ENCODE measurements at regions not wholly inside any gene's neighbourhood (a gene's known extent, or its start where the extent isn't known, plus 50 kb on each side); places are given as distances from the start of the nearest gene placed in this dataset.

DNA sequence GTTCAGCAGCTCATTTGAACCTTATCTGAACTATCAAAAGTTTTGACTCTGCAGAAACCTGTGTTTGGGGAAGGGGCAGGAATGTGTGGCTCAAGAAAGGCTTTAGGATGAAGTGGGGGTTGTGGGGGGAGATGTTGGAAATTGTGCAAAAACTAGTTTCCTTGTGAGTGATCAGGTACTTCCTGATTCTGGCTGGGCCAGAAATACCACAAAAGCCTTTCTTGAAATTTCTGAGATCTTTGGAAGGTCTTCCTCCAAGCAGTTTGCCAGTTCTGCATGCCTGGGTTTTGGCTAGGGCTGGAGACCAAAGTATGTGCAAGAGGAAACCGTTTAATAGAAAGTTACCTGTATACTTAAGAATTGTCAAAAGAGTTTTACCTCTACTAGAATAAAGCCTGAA is 116.6 kb downstream of the BMP2 start:
- no peak for DNase-seq (ENCODE audit: low read depth in 2 of 2)

DNA sequence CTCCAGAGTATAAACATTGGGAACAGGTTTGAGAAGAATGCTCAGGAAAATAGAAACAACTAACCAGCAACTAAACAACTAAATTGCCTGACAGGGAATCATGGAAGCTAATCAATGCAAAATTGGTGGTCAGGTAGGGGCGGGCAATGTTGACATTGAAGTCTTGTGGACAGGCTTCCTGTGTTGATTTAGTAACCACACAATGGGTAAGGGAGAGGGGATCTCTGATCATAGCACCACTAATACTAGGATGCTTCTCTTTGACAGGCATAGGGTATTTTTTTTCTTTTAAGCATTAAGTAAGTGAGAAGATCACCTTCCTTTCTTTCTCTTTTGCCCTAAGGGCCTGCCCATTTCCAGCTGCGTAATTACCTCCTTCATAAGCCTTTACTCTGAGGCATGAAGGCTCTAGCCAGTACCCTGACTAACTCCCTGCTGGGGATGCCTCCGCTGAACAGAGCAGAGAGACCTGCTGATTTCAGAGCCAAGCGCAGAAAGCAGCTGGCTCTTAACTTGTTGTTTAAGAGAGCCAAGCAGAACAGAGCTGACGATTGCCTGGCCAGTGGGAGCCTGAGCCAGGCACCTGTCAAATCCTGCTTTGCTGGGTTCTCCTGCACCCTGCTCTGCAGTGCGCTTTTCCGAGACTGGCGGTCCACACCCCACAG is 118.7 kb downstream of the BMP2 start:
- DNase-seq (ENCODE audit: low read depth in 2 of 2), result no peak

DNA sequence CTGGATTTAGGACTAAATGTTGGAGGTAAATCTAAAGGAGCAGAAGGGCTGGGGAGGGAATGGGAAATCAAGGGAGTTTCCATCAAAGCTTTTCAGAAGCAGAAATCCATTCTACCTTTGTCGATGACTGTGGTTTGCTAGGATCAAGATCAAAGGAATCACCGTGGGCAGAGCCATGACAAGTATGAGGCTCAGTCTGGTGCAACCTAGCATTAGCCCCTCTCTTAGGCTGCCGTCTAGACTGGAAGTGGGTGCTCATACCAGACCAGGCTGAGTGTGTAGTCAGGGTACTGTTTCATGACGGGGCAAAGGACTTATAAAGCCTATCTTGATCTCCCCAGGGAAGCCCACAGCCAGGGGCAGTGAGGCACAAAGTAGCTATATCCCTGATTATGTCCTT is 120.5 kb downstream of the BMP2 start:
- DNase-seq (ENCODE audit: low read depth in 2 of 2), result no peak

DNA sequence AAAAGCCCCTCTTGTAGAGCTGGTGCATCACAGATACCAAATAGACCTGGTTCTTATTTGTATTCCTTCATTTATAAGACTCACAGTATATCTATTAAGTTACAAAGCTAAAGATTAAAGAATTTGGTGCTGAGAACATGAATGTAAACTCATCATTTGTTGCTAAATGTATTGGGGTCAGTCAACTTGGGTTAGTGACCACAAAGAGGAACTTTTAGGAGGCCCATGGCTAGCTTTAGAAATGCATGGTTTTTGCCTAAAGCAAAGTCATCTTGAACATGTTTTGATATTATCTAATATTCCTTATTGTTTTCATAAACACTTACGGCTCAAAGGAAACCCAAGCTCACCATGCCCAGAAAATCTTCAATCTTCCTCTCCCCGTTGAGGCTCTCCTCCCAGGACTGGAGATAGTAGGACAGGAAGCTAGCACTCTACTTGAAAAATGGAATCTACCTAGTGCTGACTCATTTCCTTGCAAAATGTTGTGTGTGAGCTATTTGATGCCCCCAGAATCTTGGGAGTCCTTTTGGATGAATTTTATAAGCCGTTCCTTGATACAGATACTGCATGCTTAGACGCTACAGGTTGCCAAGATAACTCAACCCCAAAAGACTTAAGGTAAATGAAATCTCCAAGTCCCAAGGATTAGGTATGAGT is 121.4 kb downstream of the BMP2 start:
- no peak for DNase-seq (ENCODE audit: low read depth in 2 of 2)

DNA sequence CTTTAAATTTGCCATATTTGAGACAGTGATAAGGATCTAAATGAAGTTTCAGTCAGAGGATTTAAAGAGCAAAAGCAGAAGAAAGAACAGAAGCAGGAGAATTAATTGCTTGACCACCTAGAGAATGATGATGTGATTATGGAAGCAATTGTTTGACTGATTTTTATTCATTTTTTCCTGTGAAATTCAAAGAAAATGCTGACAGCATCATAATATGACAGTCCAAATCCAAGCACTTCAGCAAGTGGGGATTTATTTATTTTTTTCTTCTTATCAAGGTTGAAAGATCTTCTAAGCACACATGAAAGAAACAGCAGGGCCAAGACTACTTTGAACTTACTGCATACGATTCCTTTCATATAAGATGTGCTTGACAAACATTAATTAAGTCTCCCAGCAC is 125.2 kb downstream of the BMP2 start:
- no peak for DNase-seq (ENCODE audit: low read depth in 2 of 2)

DNA sequence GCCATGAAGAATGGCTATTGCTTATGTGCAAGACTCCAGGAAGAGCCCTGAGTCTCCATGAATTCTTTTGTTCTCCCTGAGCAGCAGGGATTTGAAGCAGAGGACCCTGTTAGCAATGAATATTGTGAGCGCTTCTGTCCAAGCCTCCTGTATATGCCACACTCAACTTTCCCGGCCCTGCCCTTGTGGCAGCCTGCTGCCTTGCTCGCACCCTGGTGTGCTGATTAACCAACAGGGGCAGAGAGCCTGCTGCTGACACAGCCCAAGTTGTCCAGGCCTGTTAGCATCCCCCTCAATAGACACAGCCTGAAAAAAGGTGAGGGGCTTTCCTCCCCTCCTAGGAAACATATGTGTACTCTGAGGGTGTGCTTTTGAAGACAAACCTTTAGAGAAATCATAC is 131.4 kb downstream of the BMP2 start:
- no peak for DNase-seq (ENCODE audit: low read depth in 2 of 2)

DNA sequence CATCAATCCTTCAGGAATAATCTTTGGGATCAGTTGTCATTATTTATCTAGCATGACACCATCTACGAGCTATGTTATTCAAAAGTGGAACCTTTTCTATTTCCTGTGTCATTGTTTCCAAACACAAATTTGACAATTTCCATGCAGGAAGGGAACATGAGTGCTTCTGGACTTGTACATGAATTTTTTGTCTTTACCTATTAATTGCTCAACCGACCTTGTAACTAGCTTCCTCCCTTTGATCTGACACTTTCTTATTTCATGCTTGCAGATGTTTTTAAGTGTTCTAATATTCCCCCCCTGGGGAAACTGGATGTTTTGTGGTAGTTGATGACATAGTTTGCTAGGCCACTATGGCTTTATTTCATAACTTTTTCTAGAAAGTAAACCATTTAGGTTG is 139.4 kb downstream of the BMP2 start:
- no peak for DNase-seq (ENCODE audit: low read depth in 2 of 2)

DNA sequence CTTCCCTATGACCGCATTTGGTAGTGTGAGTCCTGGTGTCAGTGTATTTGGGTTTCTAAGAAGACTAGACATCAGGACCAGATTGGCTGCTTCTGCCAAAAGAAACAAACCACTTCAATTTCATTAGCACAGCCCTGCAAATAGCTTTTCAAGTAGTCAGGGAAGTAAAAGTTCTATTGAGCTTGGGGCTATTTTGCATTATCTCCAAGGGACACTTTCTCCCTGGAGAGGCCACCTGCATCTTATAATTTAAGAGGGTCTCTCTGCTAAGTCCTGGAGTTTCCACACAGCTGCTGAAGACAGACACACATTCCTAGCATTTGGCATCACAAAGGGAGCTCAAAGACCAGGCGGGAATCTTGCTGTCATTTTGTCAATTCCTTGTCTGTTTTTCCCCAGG is 141.2 kb downstream of the BMP2 start:
- DNase-seq (ENCODE audit: low read depth in 2 of 2), result no peak

DNA sequence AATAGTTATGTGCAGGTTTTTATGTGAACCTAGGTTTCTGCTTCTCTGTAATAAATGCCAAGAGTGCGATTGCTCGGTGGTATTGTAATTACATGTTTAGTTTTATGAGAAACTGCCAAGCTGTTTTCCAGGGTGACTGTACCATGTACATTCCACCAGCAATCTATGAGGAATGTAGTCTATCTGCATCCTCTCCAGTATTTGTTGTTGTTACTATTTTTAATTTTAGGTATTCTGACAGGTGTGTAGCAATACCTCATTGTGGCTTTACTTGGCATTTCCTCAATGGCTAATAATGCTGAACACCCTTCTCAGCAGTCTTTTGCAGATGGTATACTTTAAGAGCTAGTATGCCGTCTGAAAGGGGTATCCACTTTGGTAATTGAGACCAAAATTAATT is 142.1 kb downstream of the BMP2 start:
- DNase-seq (ENCODE audit: low read depth in 2 of 2), result no peak

DNA sequence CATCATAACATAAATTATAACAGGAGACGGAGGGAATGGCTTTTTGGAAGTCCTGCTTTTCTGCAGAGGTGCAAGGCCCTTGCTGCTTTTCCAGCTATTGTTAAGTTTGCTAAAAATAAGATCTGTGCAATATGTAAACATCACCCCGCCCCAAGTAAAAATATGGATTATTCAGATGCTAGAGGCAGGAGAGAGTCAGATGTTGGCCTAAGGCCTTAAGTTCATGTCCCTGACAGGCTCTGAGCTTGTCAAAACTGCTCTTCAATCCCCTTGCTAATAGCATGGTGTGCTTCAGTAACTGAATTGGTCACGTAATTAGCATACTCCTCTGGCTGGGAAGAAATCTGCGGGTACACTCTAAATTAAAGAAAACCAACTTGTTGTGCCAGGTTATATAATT is 147.5 kb downstream of the BMP2 start:
- DNase-seq (ENCODE audit: low read depth in 2 of 2), result no peak

DNA sequence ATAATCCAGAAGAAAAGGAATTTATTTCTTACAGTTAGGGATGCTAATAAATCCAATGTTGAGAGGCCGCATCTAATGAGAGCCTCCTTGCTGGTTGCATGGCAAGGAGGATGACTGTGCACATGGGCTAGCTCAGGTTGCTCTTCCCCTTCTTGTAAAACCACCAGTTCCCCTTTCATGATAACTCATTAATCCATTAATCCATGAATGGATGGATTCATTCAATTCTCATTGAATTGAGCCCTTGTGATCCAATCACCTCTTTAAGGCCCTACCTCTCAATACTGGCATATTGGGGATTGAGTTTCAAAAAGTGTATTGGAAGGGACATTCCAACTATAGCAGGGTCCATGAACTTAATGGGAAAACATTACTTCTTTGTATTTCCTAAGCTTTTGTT is 149.5 kb downstream of the BMP2 start:
- DNase-seq (ENCODE audit: low read depth in 2 of 2), result no peak

DNA sequence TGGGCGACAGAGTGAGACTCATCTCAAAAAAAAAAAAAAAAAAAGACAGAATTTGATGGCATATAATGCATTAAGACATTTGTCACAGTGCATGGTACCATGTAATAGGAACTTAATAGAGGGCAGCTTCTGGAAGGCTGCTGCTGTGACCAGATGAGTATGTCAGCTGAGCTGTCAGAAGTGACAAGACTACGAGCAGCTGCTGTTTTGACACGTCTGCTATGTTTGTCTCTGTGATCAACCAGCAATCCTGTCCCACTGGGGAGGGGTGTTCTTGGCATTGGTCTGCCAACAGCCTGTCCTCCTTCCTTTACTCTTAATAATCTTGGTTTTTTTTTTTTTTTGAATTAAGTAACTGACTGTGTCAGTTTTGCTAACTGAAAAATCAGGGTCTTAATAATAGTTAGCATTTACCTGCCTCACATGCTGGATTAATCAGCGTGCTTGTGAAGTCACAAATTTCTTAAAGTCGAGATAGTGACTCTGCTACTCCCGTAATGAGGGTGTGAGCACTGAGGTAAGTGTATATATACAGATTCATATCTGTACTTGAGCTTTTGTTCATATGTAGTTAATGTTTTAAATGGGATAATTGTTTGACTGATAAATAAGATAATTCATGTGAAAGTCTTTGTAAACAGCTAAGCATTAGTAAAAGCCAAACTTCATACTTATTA is 152.4 kb downstream of the BMP2 start:
- DNase-seq (ENCODE audit: low read depth in 2 of 2), result no peak

DNA sequence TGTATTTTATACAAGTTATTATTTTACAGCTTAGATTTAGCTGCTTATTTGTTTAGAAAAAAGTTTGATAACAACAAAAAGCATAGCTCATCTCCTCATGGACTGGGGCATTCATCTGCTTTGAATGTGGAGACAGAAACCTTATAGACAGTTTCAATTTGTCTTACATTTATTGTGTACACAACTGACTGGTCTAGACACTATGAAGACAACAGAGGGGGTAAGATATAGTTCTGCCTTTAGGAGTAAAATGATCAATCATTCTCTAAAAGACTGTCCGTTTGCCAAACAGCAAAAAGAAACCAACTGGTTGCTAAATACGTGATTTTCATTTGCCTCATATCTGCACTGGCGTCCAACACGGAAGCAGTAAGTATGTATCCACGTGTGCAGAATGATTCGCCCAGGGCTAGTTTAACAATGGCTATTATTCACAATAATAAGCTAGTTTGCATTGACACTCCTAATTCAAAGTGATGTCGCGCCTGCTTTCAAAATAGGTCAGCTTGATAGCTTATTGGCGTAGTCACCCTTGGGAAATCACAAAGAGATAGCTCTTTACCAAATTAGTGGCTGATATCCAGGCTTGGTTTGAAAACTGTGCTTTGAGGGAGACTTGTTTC is 153.6 kb downstream of the BMP2 start:
- no peak for DNase-seq (ENCODE audit: low read depth in 2 of 2)

DNA sequence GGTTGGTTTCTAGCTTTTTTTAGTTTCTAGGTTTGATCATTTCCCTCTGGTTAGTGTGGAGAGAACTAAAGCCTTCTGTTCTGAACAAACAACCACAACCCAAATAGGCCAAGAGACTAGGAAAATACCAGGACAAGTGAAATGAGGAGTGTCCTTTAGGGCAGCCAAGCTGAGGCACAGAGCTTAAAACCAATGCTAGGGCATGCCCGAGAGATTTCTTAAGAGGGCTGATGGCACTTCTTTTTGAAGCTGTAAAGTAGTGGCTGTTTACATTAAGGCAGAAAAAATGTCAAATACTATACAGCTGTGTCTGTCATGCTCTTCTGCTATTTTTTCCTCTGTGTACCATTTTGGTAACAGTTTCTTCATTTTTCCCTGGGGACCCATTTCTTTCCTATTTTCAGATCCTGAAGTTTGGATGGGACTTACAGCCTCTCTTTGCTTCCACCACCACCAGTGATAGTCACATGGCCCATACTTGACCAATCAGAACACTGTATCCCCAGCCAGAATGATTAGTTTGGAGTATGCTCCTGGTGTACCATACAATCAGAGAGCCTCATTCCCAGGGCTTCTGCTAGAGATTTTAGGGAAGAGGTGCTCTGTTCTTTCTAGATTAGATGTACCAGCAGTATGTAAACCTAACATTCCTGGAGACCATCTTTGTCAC is 154.4 kb downstream of the BMP2 start:
- DNase-seq (ENCODE audit: low read depth in 2 of 2), result no peak

DNA sequence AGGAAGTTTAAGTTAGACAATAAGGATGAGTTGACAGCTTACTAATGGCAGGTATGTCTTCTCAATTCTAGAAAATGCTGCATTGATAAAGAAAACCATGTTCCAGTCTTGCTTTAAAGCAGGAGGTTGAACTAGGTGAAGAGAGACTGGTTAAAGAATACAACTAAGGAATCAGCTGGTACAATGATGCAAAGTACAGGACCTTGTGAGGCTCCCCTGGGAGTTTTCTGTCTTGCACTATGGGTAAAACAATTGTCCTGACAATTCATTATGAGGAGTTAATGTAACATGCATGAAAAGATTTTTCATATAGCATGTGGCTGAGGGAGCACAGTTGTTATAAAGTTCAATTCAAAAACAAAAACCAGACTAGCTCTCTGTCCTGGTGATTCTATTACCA is 157.2 kb downstream of the BMP2 start:
- DNase-seq (ENCODE audit: low read depth in 2 of 2), result no peak

DNA sequence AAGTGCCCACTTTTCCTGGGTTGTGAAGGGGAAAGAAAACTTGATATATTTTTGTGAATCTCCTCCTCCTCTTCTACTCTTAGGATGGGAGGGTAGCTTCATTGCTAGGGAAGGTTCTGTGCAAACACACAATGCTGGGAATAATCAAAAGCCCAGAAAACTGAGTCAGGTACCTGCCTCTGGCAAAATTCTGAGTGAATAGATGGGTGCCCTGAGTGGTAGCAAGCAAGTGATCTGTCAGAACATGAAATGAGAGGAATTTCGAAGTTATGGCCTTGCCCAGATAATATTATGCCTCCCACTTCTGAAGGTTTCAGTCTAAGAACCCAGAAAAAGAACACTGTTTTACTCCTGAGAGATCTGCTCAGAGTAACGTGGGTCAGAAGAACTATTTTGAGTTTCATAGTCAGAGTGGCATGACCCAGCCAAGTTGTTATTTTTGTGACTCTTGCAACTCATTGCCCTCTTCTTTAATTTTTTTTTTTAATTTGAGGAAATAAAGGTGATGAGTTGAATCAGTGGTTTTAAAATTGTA is 158.3 kb downstream of the BMP2 start:
- DNase-seq (ENCODE audit: low read depth in 2 of 2), result no peak

DNA sequence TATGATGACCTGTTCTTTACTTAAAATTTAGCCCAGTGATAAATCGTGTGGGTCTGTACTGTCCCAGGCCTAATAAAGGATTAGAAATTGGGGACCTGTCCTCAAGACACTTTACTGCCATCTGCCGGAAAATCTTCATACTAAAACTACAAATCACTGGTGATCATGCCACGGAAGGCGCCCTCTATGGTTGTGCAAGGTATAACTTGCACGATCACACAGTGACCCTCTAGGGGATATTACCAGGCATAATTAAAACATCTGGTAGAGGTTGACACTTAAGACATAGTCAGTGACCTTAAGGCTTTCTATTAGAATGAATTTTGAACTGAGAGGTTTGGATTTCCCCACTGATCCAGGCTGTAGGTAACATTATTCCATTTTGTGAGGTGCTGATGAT is 172.6 kb downstream of the BMP2 start:
- DNase-seq (ENCODE audit: low read depth in 2 of 2), result no peak

DNA sequence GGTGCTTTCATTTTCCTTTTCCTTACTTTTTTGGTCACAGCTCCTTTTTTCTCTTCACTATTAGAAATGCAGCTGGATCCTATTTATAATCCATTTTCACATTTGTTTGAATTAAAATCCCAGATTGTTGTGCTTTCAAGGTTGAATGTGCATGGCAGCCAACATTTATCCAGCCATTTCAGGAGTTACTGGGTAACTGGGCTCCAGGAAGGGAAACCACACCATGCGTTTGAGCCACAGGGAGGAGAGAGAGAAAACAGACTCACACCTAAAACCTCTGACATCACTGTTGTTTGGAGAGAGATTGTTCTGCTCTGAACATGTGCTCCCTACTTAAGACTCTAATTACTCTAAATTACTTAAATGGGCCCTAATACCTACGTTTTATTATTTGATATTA is 173.4 kb downstream of the BMP2 start:
- no peak for DNase-seq (ENCODE audit: low read depth in 2 of 2)

DNA sequence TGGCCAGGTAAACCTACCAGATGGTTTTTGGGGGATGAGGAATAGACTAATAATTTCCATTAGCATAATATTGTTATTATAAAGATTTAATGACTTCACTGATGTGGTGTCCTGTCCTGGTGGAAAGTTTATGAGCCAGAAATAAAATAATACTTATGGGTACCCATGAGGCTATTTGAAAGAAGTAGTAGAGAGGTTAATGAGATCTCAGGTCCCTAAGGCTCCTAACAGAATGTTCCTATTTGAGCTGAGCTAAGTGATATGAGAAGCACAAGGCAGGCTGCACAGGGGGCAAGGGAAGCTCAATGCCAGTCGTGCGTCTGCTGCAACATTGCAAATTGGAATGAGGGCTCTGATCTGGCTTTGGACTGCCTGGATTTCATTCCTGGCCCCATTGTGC is 174.1 kb downstream of the BMP2 start:
- no peak for DNase-seq (ENCODE audit: low read depth in 2 of 2)

DNA sequence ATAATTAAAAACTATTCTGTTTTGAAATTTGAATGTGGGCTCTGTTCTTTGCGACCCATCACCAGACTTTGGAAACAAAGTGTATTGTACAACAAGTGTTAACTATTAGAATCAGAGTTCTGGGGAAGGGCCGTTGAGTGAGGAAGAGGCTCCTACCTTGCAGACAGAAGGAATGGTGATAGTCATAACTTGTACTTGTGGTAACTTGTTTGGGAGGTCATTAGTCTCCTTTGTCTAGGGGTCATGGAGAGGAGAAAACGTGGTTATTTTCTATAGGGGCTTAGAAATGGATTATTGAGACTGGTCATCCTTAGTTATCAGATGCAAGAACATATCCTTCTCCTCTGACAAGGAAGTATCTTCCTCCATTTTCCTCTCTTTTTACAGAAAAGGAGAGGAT is 174.8 kb downstream of the BMP2 start:
- no peak for DNase-seq (ENCODE audit: low read depth in 2 of 2)

DNA sequence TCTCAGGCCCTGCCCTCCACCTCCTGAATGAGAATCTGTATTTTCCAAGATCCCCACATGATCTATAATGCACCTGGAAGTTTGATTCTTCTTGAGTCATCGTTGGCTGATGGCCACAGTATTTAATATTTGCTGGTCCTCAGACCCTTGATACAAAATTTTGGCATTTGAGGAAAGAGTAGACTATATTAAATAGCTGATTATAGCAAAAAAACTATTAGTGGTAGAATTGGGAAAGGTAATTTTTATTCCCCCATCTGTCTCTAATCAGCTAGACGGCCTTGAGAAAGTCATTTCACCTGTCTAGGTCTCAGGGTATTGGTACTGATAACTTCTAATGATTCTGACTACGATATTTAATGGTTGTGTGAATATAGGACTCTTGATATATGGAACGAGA is 176.8 kb downstream of the BMP2 start:
- DNase-seq (ENCODE audit: low read depth in 2 of 2), result no peak

DNA sequence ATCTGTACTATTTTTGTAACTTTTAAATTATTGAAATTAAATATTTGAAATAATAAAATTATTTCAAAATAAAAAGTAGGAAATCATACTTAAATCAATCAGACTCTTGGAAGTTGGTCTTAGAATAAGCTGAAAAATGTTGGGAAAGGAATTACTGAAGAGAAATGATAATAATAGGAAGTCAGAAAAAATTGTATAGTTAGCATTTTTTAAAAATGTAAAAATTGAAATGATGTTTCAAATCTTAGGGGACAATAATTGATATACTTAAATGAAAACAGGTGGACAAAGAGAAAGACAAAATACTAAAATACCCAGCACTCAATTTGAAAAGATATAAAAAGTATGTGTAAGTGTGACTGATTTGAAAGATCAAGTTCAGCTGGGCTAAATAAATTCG is 186.1 kb downstream of the BMP2 start:
- no peak for DNase-seq (ENCODE audit: low read depth in 2 of 2)

All from stimulated activated CD4-positive, alpha-beta T cell treated with anti-CD3 and anti-CD28 coated beads, Interleukin-12 subunit alpha, Interleukin-12 subunit beta, amount 100 ng/mL, for 24 hours (primary cell).